ENCODE measurements at regions not wholly inside any gene's neighbourhood (a gene's known extent, or its start where the extent isn't known, plus 50 kb on each side); places are given as distances from the start of the nearest gene placed in this dataset.

DNA sequence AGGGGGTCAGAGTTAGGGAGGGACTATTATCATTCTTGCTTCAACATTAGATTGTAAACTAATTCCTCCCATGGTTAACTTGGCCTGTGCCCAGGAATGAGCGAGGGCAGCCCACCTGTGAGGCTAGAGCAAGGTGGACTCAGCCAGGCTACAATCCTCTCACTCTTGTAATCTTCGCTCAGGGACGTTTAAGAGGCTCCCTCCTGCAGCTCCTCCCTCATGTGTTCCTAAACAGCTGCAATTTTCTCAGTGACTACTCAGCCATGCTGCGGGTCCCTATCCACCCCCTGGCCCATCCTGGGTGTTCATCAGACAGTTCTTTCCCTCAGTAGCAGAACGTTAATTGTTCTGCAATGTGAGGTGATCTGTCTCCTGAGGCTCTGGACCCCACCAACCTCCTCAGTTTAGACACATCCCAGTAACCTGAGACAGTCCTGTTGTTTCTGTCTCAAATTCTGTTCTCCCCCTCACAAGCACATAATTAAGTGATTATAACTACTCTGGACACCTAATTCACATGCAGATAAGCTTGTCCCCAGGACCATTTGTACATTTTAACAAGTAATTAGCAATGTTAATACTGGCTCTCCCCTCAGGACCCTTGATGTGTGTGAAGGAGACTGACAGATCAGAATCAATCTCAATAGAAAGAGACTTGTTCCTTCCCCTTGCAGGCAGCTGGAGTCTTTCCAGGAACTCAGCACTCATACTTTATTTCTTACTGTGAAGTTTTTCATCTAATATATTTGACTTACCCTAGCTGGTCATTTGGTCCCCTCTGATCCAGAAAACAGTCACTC is 337.2 kb upstream of the B3GAT1 start:
- POLR2A ChIA-PET, result no interaction called here
- no peak for DNase-seq (ENCODE audit: low read depth, low spot score)
- CTCF ChIA-PET, result no interaction called here
- H3K4me3 ChIP-seq (ENCODE audit: low read depth, low read length), result no peak overlapping the region
- no peak for TF ChIP-seq CTCF (IDR thresholded peaks at IDR 0.05; ENCODE audit: insufficient read depth, low read length, missing control alignments)

- DNase-seq (ENCODE audit: low read depth, low spot score), result no peak
- no peak for TF ChIP-seq CTCF (IDR thresholded peaks at IDR 0.05; ENCODE audit: insufficient read depth, low read length, missing control alignments)
- H3K4me3 ChIP-seq (ENCODE audit: low read depth, low read length), result no peak overlapping the region
- POLR2A ChIA-PET, result no interaction called here
- CTCF ChIA-PET, result no interaction called here
Observed at GRCh38 chr11:134746609-134747008, 334.6 kb upstream of the B3GAT1 start.

DNA sequence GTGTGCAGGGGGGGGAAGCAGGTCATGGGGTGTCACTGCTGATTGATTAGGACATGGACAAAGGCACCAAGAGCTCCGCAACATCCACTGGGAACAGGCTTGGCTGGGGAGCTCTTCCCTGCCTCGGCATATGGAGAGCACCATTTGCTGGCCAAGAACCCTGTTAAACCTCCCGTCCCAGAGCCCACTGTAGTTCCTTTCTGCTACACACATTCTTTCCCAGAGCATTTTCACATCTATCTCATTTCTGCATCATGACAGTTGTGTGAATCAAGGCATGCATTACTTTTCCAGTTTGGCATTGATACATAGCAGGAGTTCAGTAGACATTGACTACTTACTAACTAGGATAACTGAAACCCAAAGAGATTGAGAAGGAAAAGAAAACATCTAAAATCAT is 333.4 kb upstream of the B3GAT1 start:
- no peak for TF ChIP-seq CTCF (IDR thresholded peaks at IDR 0.05; ENCODE audit: insufficient read depth, low read length, missing control alignments)
- DNase-seq (ENCODE audit: low read depth, low spot score), result no peak
- CTCF ChIA-PET, result no interaction called here
- POLR2A ChIA-PET, result no interaction called here
- H3K4me3 ChIP-seq (ENCODE audit: low read depth, low read length), result no peak overlapping the region

- DNase-seq (ENCODE audit: low read depth, low spot score), result no peak
- ChIA-PET CTCF (no interaction called here), POLR2A (no interaction called here)
- no peak for TF ChIP-seq CTCF (IDR thresholded peaks at IDR 0.05; ENCODE audit: insufficient read depth, low read length, missing control alignments)
- no peak overlapping the region for H3K4me3 ChIP-seq (ENCODE audit: low read depth, low read length)
Observed at GRCh38 chr11:134743820-134744195, 331.8 kb upstream of the B3GAT1 start.

- no peak for DNase-seq (ENCODE audit: low read depth, low spot score)
- TF ChIP-seq CTCF (IDR thresholded peaks at IDR 0.05; ENCODE audit: insufficient read depth, low read length, missing control alignments), result no peak
- POLR2A ChIA-PET, result no interaction called here
- H3K4me3 ChIP-seq (ENCODE audit: low read depth, low read length), result no peak overlapping the region
- CTCF ChIA-PET, result no interaction called here
Observed at GRCh38 chr11:134742956-134743819, 331.1 kb upstream of the B3GAT1 start.

- H3K4me3 ChIP-seq (ENCODE audit: low read depth, low read length), result no peak overlapping the region
- ChIA-PET POLR2A (no interaction called here), CTCF (no interaction called here)
- TF ChIP-seq CTCF (IDR thresholded peaks at IDR 0.05; ENCODE audit: insufficient read depth, low read length, missing control alignments), result no peak
- DNase-seq (ENCODE audit: low read depth, low spot score), result no peak
Observed at GRCh38 chr11:134742224-134742612, 330.2 kb upstream of the B3GAT1 start.

Measured in AG04449 (cell line).